Activated naive CD8-positive, alpha-beta T cell treated with anti-CD3 and anti-CD28 coated beads, Interleukin-2, amount 10 ng/mL, durations not matched to agents 7 days and 5 days (primary cell): ENCODE measurements at regions not wholly inside any gene's neighbourhood (a gene's known extent, or its start where the extent isn't known, plus 50 kb on each side); places are given as distances from the start of the nearest gene placed in this dataset.
"Not testable (repeated sequence)": the region's sequence is repeated elsewhere in the genome, so short reads cannot be mapped to it uniquely, and the experiment has no call there.

ENCODE experiments used
- ATAC-seq: fragments of 150-1000 bp; cut with Tn5 transposase; one replicate; pipeline ENCODE4 v1.10.0; 2021; ENCODE audit warnings: low read depth, moderate library complexity
- POLR2A ChIA-PET: fragments of 350-600 bp; sonication (Branson Sonifier 250); formaldehyde crosslinking; loops from one replicate; lab custom pipeline; 2021; ENCODE audit warnings: antibody characterized with exemption; lab: Charles Lee
- DNase-seq: peaks from one replicate; pipeline ENCODE4 v3.0.0; 2021
- H3K27ac Mint-ChIP-seq: one replicate; pipeline ENCODE4 v1.8.0; 2022; ENCODE audit warnings: mild to moderate bottlenecking, mixed read lengths
- H3K27me3 Mint-ChIP-seq: one replicate; pipeline ENCODE4 v1.8.0; 2022; ENCODE audit warnings: mild to moderate bottlenecking, moderate library complexity, mixed read lengths
- H3K36me3 Mint-ChIP-seq: one replicate; pipeline ENCODE4 v1.8.0; 2021; ENCODE audit warnings: mild to moderate bottlenecking, mixed read lengths
- H3K4me1 Mint-ChIP-seq: one replicate; pipeline ENCODE4 v1.8.0; 2021; ENCODE audit warnings: mixed read lengths
- H3K4me3 Mint-ChIP-seq: one replicate; pipeline ENCODE4 v1.8.0; 2022; ENCODE audit warnings: mild to moderate bottlenecking, moderate library complexity, mixed read lengths
- H3K9me3 Mint-ChIP-seq: one replicate; pipeline ENCODE4 v1.8.0; 2021; ENCODE audit warnings: mixed read lengths

DNA sequence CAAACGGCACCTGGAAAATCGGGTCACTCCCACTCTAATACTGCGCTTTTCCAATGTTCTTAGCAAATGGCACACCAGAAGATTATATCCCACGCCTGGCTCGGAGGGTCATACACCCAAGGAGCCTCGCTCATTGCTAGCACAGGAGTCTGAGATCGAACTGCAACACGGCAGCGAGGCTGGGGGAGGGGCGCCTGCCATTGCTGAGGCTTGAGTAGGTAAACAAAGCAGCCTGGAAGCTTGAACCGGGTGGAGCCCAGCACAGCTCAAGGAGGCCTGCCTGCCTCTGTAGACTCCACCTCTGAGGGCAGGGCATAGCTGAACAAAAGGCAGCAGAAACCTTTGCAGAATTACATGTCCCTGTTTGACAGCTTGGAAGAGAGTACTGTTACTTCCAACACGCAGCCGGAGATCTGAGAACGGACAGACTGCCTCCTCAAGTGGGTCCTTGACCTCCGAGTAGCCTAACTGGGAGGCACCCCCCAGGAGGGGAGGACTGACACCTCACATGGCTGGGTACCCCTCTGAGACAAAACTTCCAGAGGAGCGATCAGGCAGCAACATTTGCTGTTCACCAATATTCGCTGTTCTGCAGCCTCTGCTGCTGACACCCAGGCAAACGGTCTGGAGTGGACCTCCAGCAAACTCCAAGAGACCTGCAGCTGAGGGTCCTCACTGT, 472.3 kb upstream of the PHF14 start:
- H3K27me3 Mint-ChIP-seq, DNase-seq, H3K36me3 Mint-ChIP-seq, POLR2A ChIA-PET, H3K4me1 Mint-ChIP-seq, H3K27ac Mint-ChIP-seq, ATAC-seq, H3K9me3 Mint-ChIP-seq, H3K4me3 Mint-ChIP-seq: not testable (repeated sequence)

GRCh38 chr7:10507032-10507431, 466.6 kb upstream of the PHF14 start:
- Mint-ChIP-seq H3K9me3 (peaks cover 4% of the 10 kb centered on the region), H3K4me3 (no peak overlapping the region), H3K36me3 (no peaks in the 10 kb centered on the region), H3K27ac (no peak overlapping the region), H3K4me1 (no peaks in the 10 kb centered on the region), H3K27me3 (no peaks in the 10 kb centered on the region)
- ATAC-seq: no peak
- DNase-seq: no peak
- POLR2A ChIA-PET: no interaction called here

DNA sequence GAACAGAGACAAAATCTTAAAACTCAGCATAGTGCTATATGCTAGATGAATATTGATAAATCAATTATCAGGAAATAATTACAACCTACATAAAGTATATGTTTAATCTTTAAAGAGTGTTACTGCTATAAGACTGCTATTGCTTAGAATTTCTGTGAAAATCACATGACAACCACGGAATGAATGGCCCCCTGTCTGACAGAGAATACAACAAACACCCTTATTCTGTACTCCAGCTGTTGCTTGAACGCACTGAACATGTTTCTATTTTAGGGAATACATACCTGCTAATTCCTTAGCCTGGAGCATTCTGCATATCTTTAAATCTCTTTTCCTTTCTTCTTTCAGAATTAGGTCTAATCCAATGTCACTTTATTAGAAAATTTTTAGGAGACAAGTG, 452.4 kb upstream of the PHF14 start:
- no peaks in the 10 kb centered on the region for H3K4me1 Mint-ChIP-seq
- no peaks in the 10 kb centered on the region for H3K9me3 Mint-ChIP-seq
- no peaks in the 10 kb centered on the region for H3K27me3 Mint-ChIP-seq
- H3K4me3 Mint-ChIP-seq: no peak overlapping the region
- H3K27ac Mint-ChIP-seq: no peak overlapping the region
- no peak for ATAC-seq
- no peaks in the 10 kb centered on the region for H3K36me3 Mint-ChIP-seq
- POLR2A ChIA-PET: no interaction called here
- DNase-seq: no peak

GRCh38 chr7:10533429-10533828, 440.2 kb upstream of the PHF14 start:
- H3K9me3 Mint-ChIP-seq, DNase-seq, H3K4me1 Mint-ChIP-seq, H3K27me3 Mint-ChIP-seq, POLR2A ChIA-PET, H3K36me3 Mint-ChIP-seq, H3K4me3 Mint-ChIP-seq, H3K27ac Mint-ChIP-seq, ATAC-seq: not testable (repeated sequence)

- Mint-ChIP-seq H3K9me3 (peaks cover 4% of the 10 kb centered on the region), H3K4me3 (no peak overlapping the region), H3K36me3 (no peaks in the 10 kb centered on the region), H3K4me1 (no peaks in the 10 kb centered on the region), H3K27ac (no peak overlapping the region), H3K27me3 (no peaks in the 10 kb centered on the region)
- ATAC-seq (no peak), DNase-seq (no peak)
- POLR2A ChIA-PET: no interaction called here
Observed at GRCh38 chr7:10536561-10536960, 437.1 kb upstream of the PHF14 start.

GRCh38 chr7:10537764-10538163, 435.9 kb upstream of the PHF14 start:
- no peak for ATAC-seq
- POLR2A ChIA-PET: no interaction called here
- DNase-seq: no peak
- Mint-ChIP-seq H3K4me1 (no peaks in the 10 kb centered on the region), H3K27ac (no peak overlapping the region), H3K36me3 (no peaks in the 10 kb centered on the region), H3K9me3 (peaks cover 1% of the 10 kb centered on the region), H3K4me3 (no peak overlapping the region), H3K27me3 (no peaks in the 10 kb centered on the region)

GRCh38 chr7:10557375-10557774, 416.3 kb upstream of the PHF14 start:
- Mint-ChIP-seq H3K36me3 (no peaks in the 10 kb centered on the region), H3K27me3 (no peaks in the 10 kb centered on the region), H3K4me3 (no peak overlapping the region), H3K4me1 (no peaks in the 10 kb centered on the region), H3K27ac (no peak overlapping the region), H3K9me3 (peaks cover 2% of the 10 kb centered on the region)
- ATAC-seq (no peak), DNase-seq (no peak)
- POLR2A ChIA-PET: no interaction called here

DNA sequence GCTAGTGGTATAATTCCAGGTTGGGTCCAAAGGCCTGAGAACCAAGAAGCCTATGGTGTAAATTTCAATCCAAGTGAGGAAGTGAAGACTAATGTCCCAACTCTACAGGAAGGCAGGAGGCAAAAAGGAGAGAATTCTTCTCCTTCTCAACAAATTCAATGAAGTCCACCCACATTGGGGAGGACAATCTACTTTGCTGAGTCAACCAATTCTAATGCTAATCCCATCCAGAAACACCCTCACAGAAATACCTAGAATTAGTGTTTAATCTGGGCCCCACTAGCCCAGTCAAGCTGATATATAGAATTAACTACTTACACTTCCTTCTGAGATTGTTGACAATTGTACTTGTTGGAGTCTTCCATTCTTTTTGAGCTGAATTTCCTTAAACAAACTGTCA, 413.2 kb upstream of the PHF14 start:
- Mint-ChIP-seq H3K4me3 (no peak overlapping the region), H3K36me3 (no peaks in the 10 kb centered on the region), H3K27ac (no peak overlapping the region), H3K4me1 (no peaks in the 10 kb centered on the region), H3K9me3 (peaks cover 2% of the 10 kb centered on the region), H3K27me3 (no peaks in the 10 kb centered on the region)
- POLR2A ChIA-PET: no interaction called here
- ATAC-seq: no peak
- no peak for DNase-seq

- Mint-ChIP-seq H3K4me3 (no peak overlapping the region), H3K27me3 (no peaks in the 10 kb centered on the region), H3K27ac (no peak overlapping the region), H3K9me3 (peaks cover 1% of the 10 kb centered on the region), H3K36me3 (no peaks in the 10 kb centered on the region), H3K4me1 (no peaks in the 10 kb centered on the region)
- POLR2A ChIA-PET: no interaction called here
- DNase-seq: no peak
- ATAC-seq: no peak
Observed at GRCh38 chr7:10568891-10569290, 404.8 kb upstream of the PHF14 start.

DNA sequence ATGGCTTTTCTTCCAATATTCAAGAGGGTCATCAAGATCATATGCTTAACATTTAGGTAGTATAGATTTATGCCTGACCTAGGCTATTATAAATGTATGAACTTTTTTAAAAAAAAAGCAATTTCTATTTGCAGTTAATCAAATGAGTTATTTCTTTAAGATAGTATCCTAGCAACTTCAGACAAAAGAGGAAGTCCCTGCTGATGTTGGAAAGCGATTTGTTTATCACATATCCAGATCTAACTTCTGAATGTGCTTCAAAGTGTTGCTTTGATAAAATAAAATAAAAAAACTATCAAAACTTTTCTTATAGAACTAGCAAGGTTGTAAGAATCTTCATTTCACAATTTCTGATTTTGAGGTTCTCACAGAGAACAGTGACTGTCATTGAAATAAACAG, 401.9 kb upstream of the PHF14 start:
- POLR2A ChIA-PET: no interaction called here
- Mint-ChIP-seq H3K27ac (no peak overlapping the region), H3K36me3 (no peaks in the 10 kb centered on the region)

DNA sequence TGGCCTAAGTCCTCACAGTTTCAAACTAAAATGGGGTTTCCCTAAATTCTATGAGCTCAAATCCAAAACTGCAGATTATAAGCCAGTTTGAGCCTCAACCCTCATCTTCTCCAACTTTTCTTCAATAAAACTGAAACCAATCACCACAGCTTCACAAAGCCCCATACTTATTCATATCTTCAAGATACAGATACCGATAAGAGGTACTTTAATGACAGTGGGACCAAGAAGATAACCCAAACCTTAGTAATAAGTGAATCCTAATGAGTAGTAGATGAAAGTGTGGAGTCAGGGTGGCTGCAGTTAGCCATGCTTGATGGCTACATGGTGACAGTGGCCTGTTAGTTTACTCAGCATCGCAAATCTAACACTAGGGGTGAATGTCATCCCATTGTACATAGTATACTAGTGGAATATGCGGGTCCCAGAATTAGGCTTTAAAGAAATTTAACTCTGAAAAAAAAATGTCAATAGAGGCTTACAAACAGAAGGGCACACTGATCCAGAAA, 395.8 kb upstream of the PHF14 start:
- DNase-seq: no peak
- Mint-ChIP-seq H3K27me3 (no peaks in the 10 kb centered on the region), H3K4me3 (no peak overlapping the region), H3K4me1 (no peaks in the 10 kb centered on the region), H3K9me3 (no peaks in the 10 kb centered on the region), H3K27ac (no peak overlapping the region), H3K36me3 (no peaks in the 10 kb centered on the region)
- no peak for ATAC-seq
- POLR2A ChIA-PET: no interaction called here

More for the DNA sequence above, 401.9 kb upstream of the PHF14 start:
- H3K4me1 Mint-ChIP-seq: no peaks in the 10 kb centered on the region
- ATAC-seq (no peak), DNase-seq (no peak)
- peaks cover 1% of the 10 kb centered on the region for H3K9me3 Mint-ChIP-seq
- H3K4me3 Mint-ChIP-seq: no peak overlapping the region
- H3K27me3 Mint-ChIP-seq: no peaks in the 10 kb centered on the region

- no peak overlapping the region for H3K4me3 Mint-ChIP-seq
- ATAC-seq (no peak), DNase-seq (no peak)
- H3K9me3 Mint-ChIP-seq: no peaks in the 10 kb centered on the region
- no peaks in the 10 kb centered on the region for H3K4me1 Mint-ChIP-seq
- no peak overlapping the region for H3K27ac Mint-ChIP-seq
- POLR2A ChIA-PET: no interaction called here
- H3K36me3 Mint-ChIP-seq: no peaks in the 10 kb centered on the region
- H3K27me3 Mint-ChIP-seq: no peaks in the 10 kb centered on the region
Observed at GRCh38 chr7:10579561-10579960, 394.1 kb upstream of the PHF14 start.

DNA sequence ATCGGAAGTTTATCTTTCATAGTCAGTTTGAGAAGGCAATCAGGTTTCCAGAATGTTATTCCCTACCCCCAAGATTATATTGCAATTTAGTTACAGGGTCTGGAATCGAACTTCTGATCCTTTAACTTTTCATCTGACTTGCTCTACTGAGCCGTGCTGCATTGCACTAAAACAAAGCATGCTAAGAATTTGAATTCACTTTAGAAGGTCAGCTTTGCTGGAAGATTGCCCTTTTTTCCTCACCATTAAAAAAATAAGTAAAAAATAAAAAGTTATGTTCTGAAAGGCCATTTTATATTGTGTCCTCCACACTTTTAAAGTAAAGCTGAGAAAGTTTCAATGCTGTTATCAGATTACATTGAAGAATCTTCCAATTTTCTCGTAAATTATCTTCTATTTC, 388.8 kb upstream of the PHF14 start:
- Mint-ChIP-seq H3K4me1 (no peaks in the 10 kb centered on the region), H3K27ac (no peak overlapping the region), H3K27me3 (peaks cover 3% of the 10 kb centered on the region), H3K36me3 (no peaks in the 10 kb centered on the region), H3K9me3 (no peaks in the 10 kb centered on the region), H3K4me3 (no peak overlapping the region)
- DNase-seq: no peak
- POLR2A ChIA-PET: interaction anchor here (0.7 kb wide), 1 partner anchor 357 kb away, joined by 5 read pairs; no protein-coding TSS in a partner anchor
- ATAC-seq: no peak

DNA sequence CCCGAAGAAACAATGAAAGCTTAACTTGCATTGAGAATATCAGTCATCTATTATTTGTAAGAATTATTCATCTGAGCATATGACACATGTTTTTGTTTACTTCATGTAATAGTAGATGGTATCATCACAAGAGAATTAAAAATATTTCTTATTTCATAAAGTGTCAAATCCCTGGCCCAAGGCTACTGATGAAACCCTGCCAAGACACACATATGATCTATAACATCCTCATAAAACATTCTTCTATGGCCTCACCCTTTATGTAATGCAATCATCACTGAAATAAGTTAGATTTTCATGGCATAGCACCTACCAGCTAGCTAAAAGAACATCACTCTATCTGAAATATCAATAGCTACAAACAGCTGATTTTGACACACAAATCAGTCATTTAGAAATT, 385.6 kb upstream of the PHF14 start:
- Mint-ChIP-seq H3K4me1 (no peaks in the 10 kb centered on the region), H3K27me3 (peaks cover 5% of the 10 kb centered on the region), H3K27ac (no peak overlapping the region), H3K9me3 (no peaks in the 10 kb centered on the region), H3K4me3 (no peak overlapping the region), H3K36me3 (no peaks in the 10 kb centered on the region)
- ATAC-seq: no peak
- POLR2A ChIA-PET: no interaction called here
- no peak for DNase-seq
